ENCODE measurements at regions not wholly inside any gene's neighbourhood (a gene's known extent, or its start where the extent isn't known, plus 50 kb on each side); places are given as distances from the start of the nearest gene placed in this dataset.

DNA sequence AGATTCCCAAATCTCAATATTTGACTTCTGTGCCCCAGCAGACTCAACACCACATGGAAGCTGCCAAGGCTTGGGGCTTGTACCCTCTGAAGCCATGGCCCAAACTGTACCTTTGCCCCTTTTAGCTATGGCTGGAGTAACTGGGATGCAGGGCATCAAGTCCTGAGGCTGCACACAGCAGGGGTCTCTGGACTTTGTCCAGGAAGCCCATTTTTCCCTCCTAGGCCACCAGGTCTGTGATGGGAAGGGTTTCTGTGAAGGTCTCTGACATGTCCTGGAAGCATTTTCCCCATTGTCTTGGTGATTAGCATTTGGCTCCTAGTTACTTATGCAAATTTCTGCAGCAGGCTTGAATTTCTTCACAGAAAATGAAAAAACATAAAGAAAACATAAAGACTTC is 762.3 kb downstream of the GALC start:
- H3K27ac ChIP-seq (ENCODE audit: low read depth): no peak overlapping the region
- H3K4me3 Mint-ChIP-seq: no peak overlapping the region
- no peak overlapping the region for H3K4me2 ChIP-seq
- no peaks in the 10 kb centered on the region for H3F3A ChIP-seq (replicated peaks; ENCODE audit: low read depth)
- H3K27me3 ChIP-seq (ENCODE audit: insufficient read depth): no peaks in the 10 kb centered on the region
- no peak overlapping the region for H3K4me3 ChIP-seq
- peaks cover 22% of the 10 kb centered on the region for H3K9me3 Mint-ChIP-seq
- no peaks in the 10 kb centered on the region for H3K79me2 ChIP-seq (replicated peaks; ENCODE audit: insufficient read depth)
- H3K36me3 ChIP-seq (ENCODE audit: insufficient read depth): no peaks in the 10 kb centered on the region
- H3K9me2 ChIP-seq (ENCODE audit: insufficient read depth): no peaks in the 10 kb centered on the region
- no peaks in the 10 kb centered on the region for H4K20me1 ChIP-seq (replicated peaks; ENCODE audit: insufficient read depth)
- H3K27ac Mint-ChIP-seq: no peak overlapping the region
- H3K4me1 Mint-ChIP-seq: peaks cover 27% of the 10 kb centered on the region
- ATAC-seq (no peak), DNase-seq (ENCODE audit: low spot score) (no peak)
- peaks cover 24% of the 10 kb centered on the region for H3K36me3 Mint-ChIP-seq (ENCODE audit: low read depth)
- peaks cover 31% of the 10 kb centered on the region for H3K4me1 ChIP-seq (ENCODE audit: insufficient read depth)
- no peak overlapping the region for H2AFZ ChIP-seq
- no peak for TF ChIP-seq CREB1 (CRISPR knock-in tag; IDR thresholded peaks at IDR 0.05; ENCODE audit: low read depth)
- TF ChIP-seq, protein P1, sequence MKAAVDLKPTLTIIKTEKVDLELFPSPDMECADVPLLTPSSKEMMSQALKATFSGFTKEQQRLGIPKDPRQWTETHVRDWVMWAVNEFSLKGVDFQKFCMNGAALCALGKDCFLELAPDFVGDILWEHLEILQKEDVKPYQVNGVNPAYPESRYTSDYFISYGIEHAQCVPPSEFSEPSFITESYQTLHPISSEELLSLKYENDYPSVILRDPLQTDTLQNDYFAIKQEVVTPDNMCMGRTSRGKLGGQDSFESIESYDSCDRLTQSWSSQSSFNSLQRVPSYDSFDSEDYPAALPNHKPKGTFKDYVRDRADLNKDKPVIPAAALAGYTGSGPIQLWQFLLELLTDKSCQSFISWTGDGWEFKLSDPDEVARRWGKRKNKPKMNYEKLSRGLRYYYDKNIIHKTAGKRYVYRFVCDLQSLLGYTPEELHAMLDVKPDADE (IDR thresholded peaks at IDR 0.05): no peak
- no peak for TF ChIP-seq EZH2 (IDR thresholded peaks at IDR 0.05; ENCODE audit: low read depth, unreplicated experiment)
- no peak for TF ChIP-seq EZH2phosphoT487 (IDR thresholded peaks at IDR 0.05; ENCODE audit: unreplicated experiment)
- TF ChIP-seq ZNF114 (CRISPR knock-in tag; IDR thresholded peaks at IDR 0.05): no peak
- H3K27me3 Mint-ChIP-seq (ENCODE audit: insufficient read depth, low read depth, poor library complexity): peaks cover 5% of the 10 kb centered on the region

DNA sequence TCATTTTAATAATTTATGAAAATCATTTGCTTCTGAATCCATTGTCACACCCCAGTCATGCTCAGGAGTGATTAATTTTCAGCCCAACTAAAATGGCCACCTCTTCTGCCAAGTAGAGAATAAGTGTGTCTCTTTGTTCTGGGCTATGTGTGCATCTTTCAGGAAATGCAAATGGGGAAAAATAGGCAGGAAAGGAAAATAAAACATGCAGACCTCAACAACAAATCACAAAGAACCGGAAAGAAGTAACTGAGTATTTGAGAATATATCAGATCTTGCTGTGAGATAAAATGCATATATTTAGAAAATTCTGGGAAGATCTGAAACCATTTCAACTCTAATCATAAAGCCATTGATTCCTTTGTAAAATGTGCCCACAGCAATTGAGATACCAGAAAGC is 763.9 kb downstream of the GALC start:
- Histone ChIP-seq H3K4me2 (no peak overlapping the region), H2AFZ (no peak overlapping the region), H3K79me2 (replicated peaks; ENCODE audit: insufficient read depth) (no peaks in the 10 kb centered on the region), H4K20me1 (replicated peaks; ENCODE audit: insufficient read depth) (no peaks in the 10 kb centered on the region), H3K27me3 (ENCODE audit: insufficient read depth) (no peaks in the 10 kb centered on the region), H3K27ac (ENCODE audit: low read depth) (no peak overlapping the region), H3K4me1 (ENCODE audit: insufficient read depth) (peaks cover 21% of the 10 kb centered on the region), H3K36me3 (ENCODE audit: insufficient read depth) (no peaks in the 10 kb centered on the region), H3F3A (replicated peaks; ENCODE audit: low read depth) (no peaks in the 10 kb centered on the region), H3K4me3 (no peak overlapping the region), H3K9me2 (ENCODE audit: insufficient read depth) (no peaks in the 10 kb centered on the region)
- Mint-ChIP-seq H3K4me1 (peaks cover 18% of the 10 kb centered on the region), H3K9me3 (peaks cover 22% of the 10 kb centered on the region), H3K27ac (no peak overlapping the region), H3K27me3 (ENCODE audit: insufficient read depth, low read depth, poor library complexity) (no peaks in the 10 kb centered on the region), H3K4me3 (no peak overlapping the region), H3K36me3 (ENCODE audit: low read depth) (peaks cover 24% of the 10 kb centered on the region)
- DNase-seq (ENCODE audit: low spot score) (no peak), ATAC-seq (no peak)
- TF ChIP-seq STAT1 (IDR thresholded peaks at IDR 0.05; ENCODE audit: unreplicated experiment): no peak

DNA sequence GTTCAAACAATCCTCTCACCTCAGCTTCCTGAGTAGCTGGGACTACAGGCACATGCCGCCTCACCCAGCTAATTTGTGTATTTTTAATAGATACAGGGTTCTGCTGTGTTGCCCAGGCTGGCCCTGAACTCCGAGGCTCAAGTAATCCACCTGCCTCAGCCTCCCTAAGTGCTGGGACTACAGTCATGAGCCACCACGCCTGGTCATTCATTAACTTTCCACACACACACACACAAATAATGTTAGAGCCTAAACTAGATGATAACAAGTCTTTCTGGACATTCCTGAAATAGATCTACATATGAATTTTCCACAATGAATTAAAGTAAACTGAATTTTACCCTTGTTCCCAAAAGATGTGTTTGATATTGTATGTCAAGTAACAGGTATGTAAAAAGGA is 776.0 kb downstream of the GALC start:
- H4K20me1 ChIP-seq (replicated peaks; ENCODE audit: insufficient read depth): no peaks in the 10 kb centered on the region
- ATAC-seq (no peak), DNase-seq (ENCODE audit: low spot score) (no peak)
- H3K27me3 ChIP-seq (ENCODE audit: insufficient read depth): no peaks in the 10 kb centered on the region
- Mint-ChIP-seq H3K27me3 (ENCODE audit: insufficient read depth, low read depth, poor library complexity) (peaks cover 2% of the 10 kb centered on the region), H3K4me1 (peaks cover 4% of the 10 kb centered on the region; the same call in 2 of the 3 replicates), H3K27ac (no peak overlapping the region), H3K4me3 (no peak overlapping the region), H3K36me3 (ENCODE audit: low read depth) (no peaks in the 10 kb centered on the region), H3K9me3 (no peaks in the 10 kb centered on the region)
- no peaks in the 10 kb centered on the region for H3F3A ChIP-seq (replicated peaks; ENCODE audit: low read depth)
- no peaks in the 10 kb centered on the region for H3K36me3 ChIP-seq (ENCODE audit: insufficient read depth)
- no peaks in the 10 kb centered on the region for H3K9me2 ChIP-seq (ENCODE audit: insufficient read depth)
- no peak overlapping the region for H3K4me3 ChIP-seq
- TF ChIP-seq ZNF331 (CRISPR knock-in tag; IDR thresholded peaks at IDR 0.05; ENCODE audit: low read depth) (no peak), JUNB (IDR thresholded peaks at IDR 0.05; ENCODE audit: unreplicated experiment) (no peak), CREB1 (CRISPR knock-in tag; IDR thresholded peaks at IDR 0.05; ENCODE audit: low read depth) (no peak), STAT1 (IDR thresholded peaks at IDR 0.05; ENCODE audit: unreplicated experiment) (no peak)
- TF ChIP-seq, protein P2, sequence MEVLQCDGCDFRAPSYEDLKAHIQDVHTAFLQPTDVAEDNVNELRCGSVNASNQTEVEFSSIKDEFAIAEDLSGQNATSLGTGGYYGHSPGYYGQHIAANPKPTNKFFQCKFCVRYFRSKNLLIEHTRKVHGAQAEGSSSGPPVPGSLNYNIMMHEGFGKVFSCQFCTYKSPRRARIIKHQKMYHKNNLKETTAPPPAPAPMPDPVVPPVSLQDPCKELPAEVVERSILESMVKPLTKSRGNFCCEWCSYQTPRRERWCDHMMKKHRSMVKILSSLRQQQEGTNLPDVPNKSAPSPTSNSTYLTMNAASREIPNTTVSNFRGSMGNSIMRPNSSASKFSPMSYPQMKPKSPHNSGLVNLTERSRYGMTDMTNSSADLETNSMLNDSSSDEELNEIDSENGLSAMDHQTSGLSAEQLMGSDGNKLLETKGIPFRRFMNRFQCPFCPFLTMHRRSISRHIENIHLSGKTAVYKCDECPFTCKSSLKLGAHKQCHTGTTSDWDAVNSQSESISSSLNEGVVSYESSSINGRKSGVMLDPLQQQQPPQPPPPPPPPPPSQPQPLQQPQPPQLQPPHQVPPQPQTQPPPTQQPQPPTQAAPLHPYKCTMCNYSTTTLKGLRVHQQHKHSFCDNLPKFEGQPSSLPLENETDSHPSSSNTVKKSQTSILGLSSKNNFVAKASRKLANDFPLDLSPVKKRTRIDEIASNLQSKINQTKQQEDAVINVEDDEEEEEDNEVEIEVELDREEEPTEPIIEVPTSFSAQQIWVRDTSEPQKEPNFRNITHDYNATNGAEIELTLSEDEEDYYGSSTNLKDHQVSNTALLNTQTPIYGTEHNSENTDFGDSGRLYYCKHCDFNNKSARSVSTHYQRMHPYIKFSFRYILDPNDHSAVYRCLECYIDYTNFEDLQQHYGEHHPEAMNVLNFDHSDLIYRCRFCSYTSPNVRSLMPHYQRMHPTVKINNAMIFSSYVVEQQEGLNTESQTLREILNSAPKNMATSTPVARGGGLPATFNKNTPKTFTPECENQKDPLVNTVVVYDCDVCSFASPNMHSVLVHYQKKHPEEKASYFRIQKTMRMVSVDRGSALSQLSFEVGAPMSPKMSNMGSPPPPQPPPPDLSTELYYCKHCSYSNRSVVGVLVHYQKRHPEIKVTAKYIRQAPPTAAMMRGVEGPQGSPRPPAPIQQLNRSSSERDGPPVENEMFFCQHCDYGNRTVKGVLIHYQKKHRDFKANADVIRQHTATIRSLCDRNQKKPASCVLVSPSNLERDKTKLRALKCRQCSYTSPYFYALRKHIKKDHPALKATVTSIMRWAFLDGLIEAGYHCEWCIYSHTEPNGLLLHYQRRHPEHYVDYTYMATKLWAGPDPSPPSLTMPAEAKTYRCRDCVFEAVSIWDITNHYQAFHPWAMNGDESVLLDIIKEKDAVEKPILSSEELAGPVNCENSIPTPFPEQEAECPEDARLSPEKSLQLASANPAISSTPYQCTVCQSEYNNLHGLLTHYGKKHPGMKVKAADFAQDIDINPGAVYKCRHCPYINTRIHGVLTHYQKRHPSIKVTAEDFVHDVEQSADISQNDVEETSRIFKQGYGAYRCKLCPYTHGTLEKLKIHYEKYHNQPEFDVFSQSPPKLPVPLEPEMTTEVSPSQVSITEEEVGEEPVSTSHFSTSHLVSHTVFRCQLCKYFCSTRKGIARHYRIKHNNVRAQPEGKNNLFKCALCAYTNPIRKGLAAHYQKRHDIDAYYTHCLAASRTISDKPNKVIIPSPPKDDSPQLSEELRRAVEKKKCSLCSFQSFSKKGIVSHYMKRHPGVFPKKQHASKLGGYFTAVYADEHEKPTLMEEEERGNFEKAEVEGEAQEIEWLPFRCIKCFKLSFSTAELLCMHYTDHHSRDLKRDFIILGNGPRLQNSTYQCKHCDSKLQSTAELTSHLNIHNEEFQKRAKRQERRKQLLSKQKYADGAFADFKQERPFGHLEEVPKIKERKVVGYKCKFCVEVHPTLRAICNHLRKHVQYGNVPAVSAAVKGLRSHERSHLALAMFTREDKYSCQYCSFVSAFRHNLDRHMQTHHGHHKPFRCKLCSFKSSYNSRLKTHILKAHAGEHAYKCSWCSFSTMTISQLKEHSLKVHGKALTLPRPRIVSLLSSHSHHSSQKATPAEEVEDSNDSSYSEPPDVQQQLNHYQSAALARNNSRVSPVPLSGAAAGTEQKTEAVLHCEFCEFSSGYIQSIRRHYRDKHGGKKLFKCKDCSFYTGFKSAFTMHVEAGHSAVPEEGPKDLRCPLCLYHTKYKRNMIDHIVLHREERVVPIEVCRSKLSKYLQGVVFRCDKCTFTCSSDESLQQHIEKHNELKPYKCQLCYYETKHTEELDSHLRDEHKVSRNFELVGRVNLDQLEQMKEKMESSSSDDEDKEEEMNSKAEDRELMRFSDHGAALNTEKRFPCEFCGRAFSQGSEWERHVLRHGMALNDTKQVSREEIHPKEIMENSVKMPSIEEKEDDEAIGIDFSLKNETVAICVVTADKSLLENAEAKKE (CRISPR knock-in tag; IDR thresholded peaks at IDR 0.05): no peak
- TF ChIP-seq, protein P1 (IDR thresholded peaks at IDR 0.05): no peak
- H3K27ac ChIP-seq (ENCODE audit: low read depth): no peak overlapping the region
- no peaks in the 10 kb centered on the region for H3K79me2 ChIP-seq (replicated peaks; ENCODE audit: insufficient read depth)
- H3K4me2 ChIP-seq: no peak overlapping the region
- no peak overlapping the region for H2AFZ ChIP-seq
- H3K4me1 ChIP-seq (ENCODE audit: insufficient read depth): no peaks in the 10 kb centered on the region

Measured in GM23338 (cell line).